ENCODE measurements at regions not wholly inside any gene's neighbourhood (a gene's known extent, or its start where the extent isn't known, plus 50 kb on each side); places are given as distances from the start of the nearest gene placed in this dataset.
"Not testable (repeated sequence)": the region's sequence is repeated elsewhere in the genome, so short reads cannot be mapped to it uniquely, and the experiment has no call there.

GRCh38 chr1:47541705-47542104 lies 103.9 kb downstream of the FOXD2 start:
- TF ChIP-seq CTCF (IDR thresholded peaks at IDR 0.05 in 8 of 11, conservative IDR thresholded peaks at IDR 0.05 in 3 of 11); POLR2AphosphoS5 (IDR thresholded peaks at IDR 0.05): not testable (repeated sequence)
